ENCODE measurements at regions not wholly inside any gene's neighbourhood (a gene's known extent, or its start where the extent isn't known, plus 50 kb on each side); places are given as distances from the start of the nearest gene placed in this dataset.

GRCh38 chr13:88685459-88685858 lies 1014.3 kb downstream of the SLITRK5 start:
- TF ChIP-seq CTCF (tag by site-specific recombination; IDR thresholded peaks at IDR 0.05), result no peak
- no peak for TF ChIP-seq PRDM10 (tag by site-specific recombination; IDR thresholded peaks at IDR 0.05)
- no peak for TF ChIP-seq ZSCAN30 (tag by site-specific recombination; IDR thresholded peaks at IDR 0.05)
- TF ChIP-seq MZF1 (tag by site-specific recombination; IDR thresholded peaks at IDR 0.05; ENCODE audit: borderline replicate concordance), result no peak
- TF ChIP-seq ZNF449 (tag by site-specific recombination; IDR thresholded peaks at IDR 0.05), result no peak
- no peak for TF ChIP-seq YY2 (tag by site-specific recombination; IDR thresholded peaks at IDR 0.05)
- TF ChIP-seq ZNF169 (tag by site-specific recombination; IDR thresholded peaks at IDR 0.05), result no peak
- no peak for TF ChIP-seq ZSCAN4 (tag by site-specific recombination; IDR thresholded peaks at IDR 0.05)
- TF ChIP-seq ZNF776 (tag by site-specific recombination; IDR thresholded peaks at IDR 0.05; ENCODE audit: borderline replicate concordance), result no peak
- no peak for TF ChIP-seq RBAK (tag by site-specific recombination; IDR thresholded peaks at IDR 0.05)
- no peak for TF ChIP-seq AEBP2 (tag by site-specific recombination; IDR thresholded peaks at IDR 0.05; ENCODE audit: borderline replicate concordance)
- no peak for TF ChIP-seq ZNF510 (tag by site-specific recombination; IDR thresholded peaks at IDR 0.05; ENCODE audit: insufficient replicate concordance)
- TF ChIP-seq ZNF37A (tag by site-specific recombination; IDR thresholded peaks at IDR 0.05), result no peak
- TF ChIP-seq ZNF768 (tag by site-specific recombination; IDR thresholded peaks at IDR 0.05), result no peak

Data from HEK293 (cell line).